ENCODE measurements at regions not wholly inside any gene's neighbourhood (a gene's known extent, or its start where the extent isn't known, plus 50 kb on each side); places are given as distances from the start of the nearest gene placed in this dataset.
"Not testable (repeated sequence)": the region's sequence is repeated elsewhere in the genome, so short reads cannot be mapped to it uniquely, and the experiment has no call there.

- DNase-seq: no peak
Measured at GRCh38 chr3:110343945-110344344, 727.7 kb upstream of the NECTIN3 start.

GRCh38 chr3:110344487-110344886 is 727.1 kb upstream of the NECTIN3 start:
- no peak for DNase-seq

GRCh38 chr3:110344897-110345767 is 726.5 kb upstream of the NECTIN3 start:
- no peak for DNase-seq

GRCh38 chr3:110349295-110349694 is 722.3 kb upstream of the NECTIN3 start:
- no peak for DNase-seq

- no peak for DNase-seq
Measured at GRCh38 chr3:110352841-110353604, 718.6 kb upstream of the NECTIN3 start.

GRCh38 chr3:110362751-110363150 is 708.9 kb upstream of the NECTIN3 start:
- DNase-seq: no peak

- DNase-seq: not testable (repeated sequence)
Measured at GRCh38 chr3:110367289-110367688, 704.3 kb upstream of the NECTIN3 start.

GRCh38 chr3:110375751-110376518 is 695.7 kb upstream of the NECTIN3 start:
- no peak for DNase-seq

GRCh38 chr3:110378481-110378880 is 693.1 kb upstream of the NECTIN3 start:
- DNase-seq: no peak

GRCh38 chr3:110381992-110382391 is 689.6 kb upstream of the NECTIN3 start:
- no peak for DNase-seq

GRCh38 chr3:110383356-110383755 is 688.3 kb upstream of the NECTIN3 start:
- no peak for DNase-seq

- DNase-seq: no peak
Measured at GRCh38 chr3:110384601-110385000, 687.0 kb upstream of the NECTIN3 start.

- DNase-seq: no peak
Measured at GRCh38 chr3:110389005-110389404, 682.6 kb upstream of the NECTIN3 start.

- no peak for DNase-seq
Measured at GRCh38 chr3:110390372-110390771, 681.2 kb upstream of the NECTIN3 start.

GRCh38 chr3:110391042-110391441 is 680.6 kb upstream of the NECTIN3 start:
- DNase-seq: no peak

GRCh38 chr3:110391640-110392395 is 679.8 kb upstream of the NECTIN3 start:
- no peak for DNase-seq

- DNase-seq: no peak
Measured at GRCh38 chr3:110393941-110394340, 677.7 kb upstream of the NECTIN3 start.

- DNase-seq: no peak
Measured at GRCh38 chr3:110397115-110397514, 674.5 kb upstream of the NECTIN3 start.

GRCh38 chr3:110400315-110400714 is 671.3 kb upstream of the NECTIN3 start:
- DNase-seq: no peak

GRCh38 chr3:110405830-110406585 is 665.6 kb upstream of the NECTIN3 start:
- DNase-seq: no peak

- DNase-seq: no peak
Measured at GRCh38 chr3:110413266-110413665, 658.4 kb upstream of the NECTIN3 start.
